HG03108 (cell line): ENCODE measurements at regions not wholly inside any gene's neighbourhood (a gene's known extent, or its start where the extent isn't known, plus 50 kb on each side); places are given as distances from the start of the nearest gene placed in this dataset.

Experiments used
- ATAC-seq: cut with Tn5 transposase; IDR thresholded peaks from one replicate; pipeline ENCODE4 v1.9.1; 2021; ENCODE audit warnings: moderate library complexity; ENCODE audit not compliant: unreplicated experiment

DNA sequence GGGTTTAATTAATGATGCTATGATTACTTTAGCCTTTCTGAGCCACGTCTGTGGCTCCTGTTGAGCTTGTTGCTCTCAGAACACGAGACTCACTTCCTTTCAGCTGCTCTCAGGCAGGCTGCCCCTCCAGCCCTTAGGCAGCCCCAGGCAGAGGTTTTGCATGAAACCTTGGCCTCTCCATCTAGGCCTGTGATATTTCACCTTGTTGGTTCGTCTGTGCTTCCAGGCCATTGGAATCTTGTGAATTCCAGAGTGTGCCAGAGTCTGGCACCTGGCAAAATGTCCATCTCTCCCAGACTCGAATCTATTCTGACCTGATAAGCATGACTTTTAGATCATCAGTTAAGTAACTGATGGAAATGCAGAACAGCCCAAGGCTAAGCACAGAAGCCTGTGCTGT, 254.1 kb downstream of the LOXHD1 start:
- no peak for ATAC-seq

DNA sequence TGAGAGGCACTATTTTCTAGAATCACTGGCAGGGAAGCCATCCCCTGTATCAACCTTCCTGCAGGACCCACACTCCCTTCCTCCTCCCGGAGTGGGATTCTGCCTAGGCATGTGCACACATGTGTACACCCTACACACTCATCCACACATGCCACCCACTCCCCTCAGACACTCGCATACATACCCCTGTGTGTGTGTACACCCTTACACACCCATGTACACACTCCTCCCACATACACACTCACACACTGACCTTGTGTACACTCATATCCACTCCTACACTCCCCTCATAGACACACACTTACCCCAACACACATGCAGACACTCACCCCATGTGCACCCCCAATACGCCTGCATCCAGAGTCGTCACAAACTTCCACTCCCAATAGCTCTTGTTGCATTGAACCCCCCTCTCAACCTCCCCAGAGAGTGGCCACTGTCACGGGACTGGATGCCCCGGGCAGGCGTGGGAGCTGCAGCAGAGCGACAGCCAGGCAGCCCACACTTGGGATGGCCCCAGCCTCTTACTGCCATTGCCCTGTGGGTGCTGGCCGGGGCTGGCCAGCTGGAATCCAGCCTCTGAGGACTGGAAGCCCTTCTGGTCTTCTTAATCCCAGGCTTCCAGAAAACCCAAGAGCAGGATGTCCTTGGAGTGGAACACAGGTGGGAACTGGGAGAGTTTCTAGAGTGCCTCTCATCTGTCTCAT, 251.0 kb downstream of the LOXHD1 start:
- no peak for ATAC-seq

DNA sequence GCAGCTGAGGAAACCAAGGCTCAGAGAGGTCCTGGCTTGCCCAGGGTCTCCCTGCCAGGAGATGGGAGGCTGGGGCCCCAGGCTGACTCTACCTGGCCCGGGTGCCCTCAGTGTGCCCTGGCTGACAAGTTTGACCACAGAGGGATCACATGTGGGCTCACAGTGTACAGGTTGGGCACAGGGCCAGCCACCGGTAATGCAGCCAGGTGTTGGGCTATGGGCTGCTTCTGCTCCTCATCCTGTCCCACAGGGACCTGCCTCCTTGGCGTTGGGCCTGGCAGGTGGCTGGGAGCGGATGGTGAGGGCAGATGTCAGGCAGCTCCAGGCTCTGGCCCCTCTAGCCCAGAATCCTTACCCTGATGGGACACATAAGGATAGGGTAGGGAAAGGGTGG, 250.5 kb downstream of the LOXHD1 start:
- no peak for ATAC-seq

DNA sequence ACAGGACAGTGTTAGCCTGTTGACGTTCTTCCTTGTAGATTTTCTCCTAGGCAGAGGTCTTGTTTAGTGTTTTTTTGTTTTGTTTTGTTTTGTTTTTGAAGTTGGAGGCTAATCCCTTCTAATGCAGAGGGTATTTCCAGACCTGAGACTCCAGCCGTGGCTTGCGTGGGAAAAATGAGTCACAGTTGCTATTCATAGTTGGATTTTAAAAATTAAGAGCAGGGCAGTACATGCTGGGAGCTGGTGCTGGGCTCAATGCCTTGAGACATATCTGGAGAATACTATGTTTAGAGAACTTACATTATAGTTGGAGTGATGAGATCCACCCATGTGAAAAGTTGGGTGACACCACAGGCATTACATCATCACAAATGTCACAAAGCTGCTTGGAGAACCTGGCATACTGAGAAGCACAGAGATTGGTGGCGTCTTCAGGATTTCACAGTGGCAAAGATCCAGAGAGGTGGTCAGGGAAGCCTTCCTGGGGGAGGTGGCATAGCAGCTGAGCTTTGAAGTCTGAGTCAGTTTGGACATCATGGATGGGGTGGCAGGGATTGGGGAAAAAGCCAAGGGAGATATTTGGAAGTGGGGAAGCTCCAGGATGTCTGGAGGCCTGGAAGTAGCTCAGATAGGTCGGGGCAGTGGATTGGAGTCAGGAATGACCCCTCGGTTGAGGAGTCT, 249.4 kb downstream of the LOXHD1 start:
- no peak for ATAC-seq

DNA sequence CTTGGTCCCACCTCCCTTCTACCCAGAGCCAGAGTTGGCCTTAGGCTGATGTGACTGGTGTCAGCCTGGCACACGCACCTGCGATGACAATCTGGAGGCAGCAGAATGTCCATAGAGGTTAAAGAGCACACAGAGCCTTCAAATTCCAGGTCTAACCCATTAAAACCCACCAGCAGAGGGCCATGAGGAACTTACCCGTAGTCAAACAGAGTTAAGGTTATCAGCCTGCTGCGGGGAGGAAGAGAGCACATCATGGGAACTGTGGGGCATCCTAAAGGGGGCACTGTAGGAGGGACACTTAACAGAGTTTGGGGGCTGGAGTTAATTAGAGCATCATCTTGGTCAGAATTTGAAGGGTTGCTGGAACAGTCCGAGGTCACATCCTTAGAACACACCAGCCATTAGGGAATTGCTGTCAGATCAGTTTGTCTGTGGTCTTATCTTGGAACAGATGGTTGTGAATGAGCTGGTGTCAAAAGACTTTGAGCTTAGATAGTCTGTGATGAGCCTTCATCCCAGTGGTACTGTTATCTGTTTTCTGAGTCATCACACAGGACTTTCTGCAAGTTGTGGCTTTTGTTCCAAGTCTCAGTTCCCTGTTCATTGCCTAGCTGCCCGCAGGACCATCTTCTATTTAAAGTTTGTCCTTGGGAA, 248.6 kb downstream of the LOXHD1 start:
- ATAC-seq = no peak

DNA sequence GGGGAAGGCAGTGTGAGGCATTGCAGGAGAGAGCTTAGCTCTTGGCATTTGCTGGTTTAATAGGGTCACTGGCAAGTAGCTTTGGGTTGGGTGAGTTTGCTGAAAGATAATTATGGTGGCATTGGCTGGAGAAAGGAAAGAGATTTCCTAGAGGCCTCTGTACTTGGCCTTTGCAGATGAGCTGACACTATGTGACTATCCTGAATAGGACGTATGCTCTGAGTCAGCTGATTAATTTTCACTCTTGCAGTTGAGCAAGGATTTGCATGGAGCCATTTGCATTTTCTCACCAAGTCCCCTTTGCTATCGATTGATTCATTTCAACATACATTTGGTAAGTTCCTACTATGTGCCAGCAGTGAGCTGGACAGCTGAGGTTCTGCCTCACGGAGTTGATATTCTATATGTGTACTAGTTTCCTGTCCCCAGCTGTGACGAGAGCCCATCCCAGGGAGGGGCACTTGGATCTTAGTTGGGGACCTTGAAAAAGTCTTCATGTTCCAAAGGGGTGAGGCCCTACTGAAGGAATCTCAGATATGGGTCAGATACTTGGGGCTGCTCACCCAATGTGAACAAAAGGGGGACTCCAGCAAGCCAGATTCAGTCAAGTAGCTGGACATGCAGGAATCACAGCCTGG, 245.7 kb downstream of the LOXHD1 start:
- ATAC-seq = no peak

DNA sequence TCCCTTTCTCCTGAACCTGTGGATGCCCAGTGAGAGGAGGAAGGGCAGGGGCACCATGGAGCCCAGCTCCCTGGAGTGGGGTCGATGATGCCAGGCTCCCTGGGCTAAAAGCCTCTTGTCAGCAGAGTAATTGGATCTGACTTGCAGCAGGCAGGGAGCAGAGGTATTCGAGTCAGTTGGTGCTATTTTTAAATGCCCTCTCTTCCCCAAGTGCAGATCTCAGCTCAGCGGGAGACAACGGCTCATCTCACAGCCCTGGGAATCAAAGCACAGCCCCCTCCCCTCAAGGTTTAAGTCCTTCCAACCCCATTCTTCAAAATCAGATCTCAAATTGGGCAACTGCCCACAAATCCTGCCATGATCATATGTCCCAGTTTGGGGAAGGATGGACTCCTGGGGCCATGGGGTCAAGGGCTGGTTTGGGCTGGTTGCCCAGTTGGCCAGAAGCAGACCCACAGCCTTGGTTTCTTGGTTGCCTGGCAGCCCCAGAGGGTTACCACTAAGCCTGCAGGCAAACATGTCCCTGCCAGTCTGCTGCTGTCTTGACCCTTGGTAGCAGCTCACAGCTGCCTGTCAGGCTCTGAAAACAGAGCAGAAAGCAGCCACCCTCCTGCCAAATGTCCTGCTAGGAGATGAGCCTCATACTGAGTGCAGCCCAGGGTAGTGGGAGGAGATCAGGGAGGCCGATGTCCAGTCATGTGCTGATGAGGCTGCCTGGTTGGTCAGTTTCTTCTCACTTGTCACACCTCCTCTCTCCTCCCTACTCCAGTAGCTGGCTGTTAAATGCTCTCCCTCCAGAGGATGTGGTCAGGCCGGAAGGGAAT, 244.9 kb downstream of the LOXHD1 start:
- no peak for ATAC-seq

DNA sequence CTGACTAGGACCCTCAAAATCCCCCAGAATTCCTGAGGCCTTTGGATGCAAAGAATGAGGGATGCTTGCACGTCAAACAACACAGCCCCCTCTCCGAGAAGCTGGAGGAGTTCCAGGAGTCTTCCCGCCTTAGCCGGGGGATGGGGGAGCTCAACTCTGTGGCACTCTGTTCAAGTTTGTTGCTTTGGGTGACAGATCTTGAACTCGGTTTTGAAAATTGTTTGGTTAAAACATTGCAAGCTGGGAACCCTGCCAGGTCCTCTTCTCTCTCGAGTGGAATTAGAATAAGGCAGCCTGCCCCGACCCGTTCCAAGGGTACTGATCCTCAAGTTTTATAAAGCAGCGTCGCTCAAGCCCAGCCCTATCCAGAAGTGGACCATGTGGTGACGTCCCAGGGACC, 244.1 kb downstream of the LOXHD1 start:
- no peak for ATAC-seq

DNA sequence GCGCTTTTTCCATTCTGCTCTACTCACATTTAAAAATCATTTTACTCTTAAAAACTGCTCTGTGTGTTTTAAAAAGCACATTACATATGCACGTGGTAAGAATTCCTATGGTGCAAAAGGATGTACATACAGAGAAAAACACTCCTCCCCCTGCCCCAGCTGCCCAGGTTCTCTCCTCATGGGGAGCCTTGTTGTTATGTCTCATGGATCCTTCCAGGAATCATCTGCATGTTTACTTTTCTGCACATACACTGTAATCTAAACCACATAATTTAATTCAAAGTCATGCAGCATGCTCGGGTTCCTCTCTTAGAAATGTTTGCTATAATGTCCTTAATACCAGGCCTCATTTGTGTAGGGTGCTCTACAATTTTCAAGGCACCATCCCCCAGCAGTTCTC, 243.3 kb downstream of the LOXHD1 start:
- ATAC-seq = no peak

DNA sequence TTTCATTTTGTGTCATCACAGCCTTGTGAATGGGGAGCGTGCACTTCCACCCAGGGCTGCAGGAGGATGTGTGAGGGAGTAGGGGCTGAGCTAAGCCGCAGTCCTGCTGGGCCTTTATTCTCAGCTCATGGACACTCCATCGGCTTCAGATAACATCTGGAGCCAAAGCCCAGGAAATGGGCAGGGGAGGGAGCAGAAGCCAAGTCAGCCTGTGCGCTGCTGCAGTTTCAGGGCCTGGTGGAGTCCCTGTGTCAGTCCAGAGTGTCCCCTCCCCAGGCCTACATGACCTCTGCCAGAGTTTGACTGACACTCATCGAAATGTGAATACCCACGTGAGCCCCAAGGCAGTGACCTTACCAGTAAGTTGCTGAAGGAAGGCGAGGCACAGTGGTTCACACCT, 242.2 kb downstream of the LOXHD1 start:
- ATAC-seq = no peak

DNA sequence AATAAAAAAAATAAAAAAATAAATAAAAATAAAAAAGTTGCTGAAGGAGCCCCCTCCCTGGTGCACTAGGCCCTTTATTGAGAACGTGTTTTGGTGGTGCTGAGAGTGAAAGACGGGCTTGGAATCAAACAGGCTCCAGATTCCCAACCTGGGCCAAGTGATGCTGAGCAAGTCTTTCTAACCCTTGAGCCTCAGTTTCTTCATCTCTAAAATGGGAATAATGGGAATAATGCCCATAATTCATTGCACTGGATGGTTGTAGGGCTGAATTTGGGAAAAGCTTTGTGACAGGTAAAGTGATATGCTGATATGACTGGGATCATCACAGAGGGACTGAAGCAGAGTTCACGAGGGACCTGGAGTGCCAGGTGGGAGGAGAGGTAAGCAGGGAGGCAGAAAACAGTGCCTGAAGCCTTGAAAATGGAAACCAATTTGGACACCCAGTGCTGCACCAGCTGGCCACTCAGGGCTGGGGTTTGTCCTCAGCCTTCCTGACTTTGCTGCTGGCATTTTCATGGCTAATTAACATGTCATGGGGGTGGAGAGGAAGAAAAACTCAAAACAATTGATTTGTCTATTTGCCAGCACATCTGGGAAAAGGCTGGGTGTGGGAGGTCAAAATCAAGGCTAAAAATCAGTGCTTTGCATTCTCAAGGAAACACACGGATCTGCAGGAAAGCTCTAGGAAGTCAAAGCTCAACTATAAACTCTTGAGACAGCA, 241.3 kb downstream of the LOXHD1 start:
- ATAC-seq = no peak

DNA sequence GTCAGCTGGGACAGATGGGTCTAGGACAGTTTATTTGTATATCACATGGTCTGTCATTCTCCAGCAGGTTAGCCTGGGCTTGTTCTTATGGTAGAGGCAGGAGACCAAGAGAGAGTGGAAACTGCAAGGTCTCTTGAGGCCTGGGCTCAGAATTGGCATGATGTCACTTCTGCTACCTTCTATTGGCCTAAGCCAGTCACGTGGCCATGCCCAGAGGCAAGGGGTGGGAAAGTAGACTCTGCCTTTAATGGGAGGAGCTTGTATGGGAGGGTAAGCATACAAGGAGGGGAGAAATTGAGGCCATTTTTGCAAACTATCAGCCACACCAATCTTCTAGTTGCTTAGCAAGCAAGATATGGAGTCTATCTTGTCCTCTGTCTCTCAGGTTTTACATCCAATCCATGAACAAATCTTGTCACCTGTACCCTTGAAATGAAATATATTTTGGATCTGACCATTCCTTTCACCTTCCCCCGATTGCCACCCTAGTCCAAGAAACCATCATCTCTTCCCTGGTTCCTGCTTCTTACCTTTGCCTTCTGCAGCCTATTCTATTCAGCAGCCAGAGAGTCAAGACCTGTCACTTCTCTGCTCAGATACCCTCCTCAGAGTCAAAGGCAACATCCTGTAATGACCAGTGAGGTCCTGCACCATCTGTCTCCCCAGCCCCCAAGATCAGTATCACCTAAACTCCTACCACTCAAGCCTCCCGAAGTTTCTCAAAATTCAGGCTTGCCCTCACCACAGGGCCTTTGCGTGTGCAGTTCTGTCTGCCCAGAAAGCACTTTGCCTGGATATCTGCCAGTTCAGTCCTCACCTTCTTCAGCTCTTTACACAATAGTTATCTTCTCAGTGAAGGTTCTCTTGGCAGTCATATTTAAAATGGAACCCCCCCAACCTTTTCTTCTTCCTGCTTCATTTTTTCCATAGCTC, 240.0 kb downstream of the LOXHD1 start:
- ATAC-seq = no peak

DNA sequence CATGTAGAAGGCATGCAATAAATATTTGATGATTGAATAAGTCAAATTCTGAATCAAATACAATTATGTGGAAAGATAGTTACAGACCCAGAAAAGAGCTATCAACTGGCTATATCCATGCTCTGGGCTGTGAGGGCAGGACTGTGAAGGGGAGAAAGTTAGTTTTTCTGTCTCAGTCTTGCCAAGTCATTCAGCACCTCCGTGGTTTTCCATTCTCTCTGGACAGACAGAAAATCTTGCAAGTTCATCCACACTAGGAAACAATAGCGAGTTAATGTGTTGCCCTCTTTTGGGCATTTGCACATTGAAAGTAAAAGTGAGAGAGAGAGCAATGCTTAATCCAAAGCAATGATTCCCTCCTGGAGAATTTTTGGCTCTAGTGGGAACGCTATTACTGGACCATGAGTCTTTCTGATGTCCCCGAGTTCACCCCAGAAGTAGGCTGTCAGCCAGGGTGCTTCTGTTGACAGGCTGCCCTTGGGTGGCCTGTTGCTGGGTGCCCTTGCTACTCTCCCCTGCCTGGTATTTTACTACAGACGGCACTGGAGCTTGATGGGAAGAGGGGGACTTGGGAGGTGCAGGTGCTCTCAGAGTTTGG, 238.3 kb downstream of the LOXHD1 start:
- ATAC-seq = no peak

DNA sequence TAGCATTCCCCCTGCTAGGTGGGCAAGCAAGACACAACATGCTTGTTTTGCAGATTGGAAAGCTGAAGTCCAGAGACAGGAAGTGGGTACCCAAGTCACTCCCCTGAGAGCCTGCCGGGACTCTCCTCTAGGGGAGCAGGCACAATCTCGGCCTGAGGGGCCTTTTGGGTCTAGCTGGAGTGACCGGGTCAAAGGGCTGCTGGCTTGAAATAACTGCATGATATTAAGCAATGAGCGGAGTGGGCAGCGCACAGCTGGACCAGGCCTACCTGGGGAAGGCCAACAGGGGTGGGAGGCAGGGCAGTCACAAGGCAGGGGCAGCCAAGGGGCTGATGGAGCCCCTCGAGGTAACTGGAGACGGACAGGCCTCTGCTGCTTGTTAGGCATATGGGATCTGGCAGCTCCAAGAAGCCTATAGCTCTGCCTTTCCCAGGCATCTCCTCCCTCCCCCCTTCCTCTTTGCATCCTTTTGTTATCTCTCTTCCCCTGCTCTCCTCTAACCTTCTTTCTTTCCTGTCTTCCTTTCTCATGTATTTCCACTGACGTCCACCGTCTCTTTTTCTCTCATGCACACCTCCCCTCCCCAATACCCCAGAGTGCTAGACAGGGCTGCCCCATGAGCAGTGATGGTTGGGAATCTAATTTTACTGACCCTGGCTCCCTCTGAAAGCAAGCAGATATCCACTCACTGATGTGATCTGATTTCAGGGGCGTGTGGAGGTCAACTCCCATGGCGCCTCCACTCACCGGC, 237.5 kb downstream of the LOXHD1 start:
- no peak for ATAC-seq

DNA sequence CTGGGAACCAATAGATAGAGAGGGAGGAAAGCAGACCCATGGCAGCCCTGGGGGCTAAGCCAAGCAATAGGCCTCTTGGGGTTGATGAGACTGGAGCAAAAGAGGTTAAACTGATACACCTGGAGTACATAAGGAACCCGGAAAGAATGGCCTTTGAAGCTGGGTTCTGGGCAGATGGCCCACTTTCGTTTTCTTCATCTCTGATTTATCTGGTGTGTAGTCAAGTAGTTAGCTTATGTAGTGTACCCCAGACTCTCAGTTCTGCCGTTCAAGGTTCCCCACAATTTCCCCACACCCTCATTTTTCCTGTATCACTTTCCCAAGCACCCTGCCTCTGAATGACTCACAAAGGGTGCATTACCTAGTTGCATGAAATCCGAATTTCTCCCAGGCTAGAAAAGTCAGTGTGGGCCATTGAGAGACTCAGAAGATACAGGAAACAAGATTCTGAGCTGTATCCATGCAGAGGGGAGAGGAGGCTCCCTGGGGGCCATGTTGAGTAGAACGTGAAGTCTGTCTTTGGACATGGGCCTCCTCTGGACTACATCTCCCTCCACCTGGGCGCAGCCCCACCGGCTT, 235.0 kb downstream of the LOXHD1 start:
- ATAC-seq = no peak

DNA sequence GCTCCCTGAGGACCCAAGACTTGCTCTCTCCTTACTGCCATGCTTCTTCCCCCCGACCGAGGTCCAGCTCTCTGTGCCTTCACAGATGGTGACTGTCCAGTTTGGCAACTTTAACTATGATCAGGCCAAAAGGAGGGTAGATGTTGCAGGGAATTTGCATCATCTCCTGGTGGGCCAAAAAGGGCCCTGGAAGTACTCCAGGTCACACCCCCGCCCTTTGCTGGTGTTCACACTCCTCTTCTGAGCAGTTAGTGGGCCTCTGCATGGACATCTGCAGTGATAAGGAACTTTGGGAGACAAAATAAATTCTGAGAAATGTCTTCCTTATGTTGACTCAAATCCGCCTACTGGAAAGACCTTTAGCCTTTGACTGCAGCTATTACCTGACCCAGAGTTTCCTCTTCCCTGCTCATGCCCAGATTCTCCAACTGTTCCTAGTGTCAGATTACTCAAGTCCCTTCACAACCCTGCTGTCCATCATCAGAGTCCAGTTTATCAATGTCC, 234.4 kb downstream of the LOXHD1 start:
- no peak for ATAC-seq

DNA sequence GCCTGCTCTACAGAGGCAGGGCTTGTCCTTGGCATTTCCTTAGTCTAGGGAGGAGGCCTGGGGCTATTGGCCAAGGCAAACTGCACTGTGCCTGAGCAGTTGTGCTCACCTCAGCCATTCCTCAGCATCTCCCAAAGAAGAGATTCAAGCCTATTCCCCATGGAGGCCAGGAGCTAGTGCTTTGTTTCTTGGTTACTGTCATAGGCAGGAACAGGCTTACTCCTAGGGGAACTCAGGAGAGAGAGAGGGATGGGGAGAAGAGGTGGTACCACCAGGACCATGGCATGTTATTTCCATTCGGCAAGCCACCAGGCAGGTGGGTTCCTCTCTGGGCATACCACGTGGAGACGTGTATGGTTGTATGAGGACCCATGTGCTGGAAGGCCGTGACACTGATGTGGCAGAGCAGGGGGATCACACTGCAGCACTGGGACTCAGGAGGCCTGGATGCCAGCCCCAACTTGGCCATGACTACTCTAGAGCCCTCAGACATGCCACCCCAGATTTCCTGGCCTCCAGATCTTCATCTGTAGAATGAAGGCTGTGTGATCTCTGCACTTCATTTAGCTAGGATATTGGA, 233.7 kb downstream of the LOXHD1 start:
- ATAC-seq = no peak
